ENCODE measurements at regions not wholly inside any gene's neighbourhood (a gene's known extent, or its start where the extent isn't known, plus 50 kb on each side); places are given as distances from the start of the nearest gene placed in this dataset.
A peak's percentile ranks its signal among the peaks of the same experiment; 100 is the strongest.

DNA sequence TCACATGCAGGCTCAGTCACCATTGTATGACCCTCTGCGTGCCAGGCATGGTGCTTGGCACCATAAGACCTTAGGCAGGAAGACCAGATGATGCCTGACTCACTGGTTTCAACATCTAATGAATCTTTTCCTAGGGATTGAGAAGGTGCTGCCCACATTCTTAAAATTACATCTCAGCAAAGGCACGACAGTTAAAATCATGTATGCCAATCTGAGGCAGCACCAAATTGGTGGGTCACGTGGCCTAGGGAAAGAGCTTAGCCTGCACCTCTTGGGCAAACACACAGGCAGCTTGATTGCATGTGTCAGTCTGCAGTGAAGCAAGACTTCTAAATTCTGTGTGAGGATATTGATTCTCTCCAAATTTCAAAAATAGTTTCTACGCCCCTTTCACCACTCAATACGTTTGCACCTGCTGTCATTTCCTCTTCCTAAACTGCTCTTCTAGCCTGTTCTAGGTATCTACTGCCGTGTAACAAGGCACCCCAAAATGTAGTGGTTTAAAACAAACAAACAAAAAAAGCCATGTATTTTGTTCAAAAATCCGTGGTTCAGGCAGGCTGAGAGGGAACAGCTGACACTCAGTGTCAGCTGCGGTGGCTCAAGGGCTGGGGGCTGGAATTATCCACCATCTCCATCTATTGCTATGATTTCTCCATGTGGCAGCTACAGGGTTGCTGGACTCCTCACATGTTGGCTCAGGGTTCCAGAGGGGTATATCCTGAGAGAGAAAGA, 160.2 kb upstream of the FGGY start:
- no peak for DNase-seq

GRCh38 chr1:59137276-59137615, 159.6 kb upstream of the FGGY start:
- no peak for DNase-seq

GRCh38 chr1:59137968-59138367, 158.9 kb upstream of the FGGY start:
- no peak for DNase-seq

DNA sequence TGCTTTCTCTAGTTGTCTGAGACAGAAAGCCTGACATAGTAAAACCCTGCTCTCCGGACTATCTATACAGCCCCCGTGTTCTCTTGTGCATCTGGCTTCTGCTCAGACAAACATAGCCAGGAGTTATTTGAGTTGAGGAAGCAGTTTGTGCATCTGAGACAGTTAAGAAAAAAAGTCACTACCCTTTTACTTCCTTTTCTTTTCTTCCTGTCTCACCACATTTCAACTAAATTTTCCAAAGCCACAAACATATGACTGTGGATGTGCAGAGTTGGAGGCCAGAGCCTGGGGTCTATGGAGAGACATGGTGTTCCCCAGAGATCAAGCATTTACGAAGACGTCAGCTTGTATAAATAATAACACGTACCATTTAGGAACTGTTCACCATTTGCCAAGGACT, 158.5 kb upstream of the FGGY start:
- no peak for DNase-seq

GRCh38 chr1:59139396-59139795, 157.5 kb upstream of the FGGY start:
- DNase-seq, result no peak

- no peak for DNase-seq
Observed at GRCh38 chr1:59141267-59141863, 155.5 kb upstream of the FGGY start.

GRCh38 chr1:59142311-59143132, 154.4 kb upstream of the FGGY start:
- DNase-seq, result no peak

DNA sequence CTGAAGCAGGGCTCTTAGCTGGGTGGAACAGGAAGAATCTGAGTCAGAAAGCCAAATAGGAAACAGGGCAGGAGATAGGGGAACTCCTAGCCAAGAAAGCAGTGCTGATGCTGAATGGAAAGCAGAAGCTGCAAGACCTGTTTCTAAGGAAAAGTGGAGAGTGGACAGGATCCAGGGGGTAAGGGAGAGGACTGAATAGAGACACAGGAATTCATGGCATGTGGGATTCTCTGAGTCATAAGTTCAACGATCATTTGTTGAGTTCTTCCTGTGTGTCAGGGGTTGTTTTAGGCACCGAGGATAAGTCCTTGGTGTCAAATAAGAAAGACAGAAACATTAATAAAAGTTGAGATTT, 153.8 kb upstream of the FGGY start:
- no peak for DNase-seq

- no peak for DNase-seq
Observed at GRCh38 chr1:59143811-59144210, 153.1 kb upstream of the FGGY start.

- no peak for DNase-seq
Observed at GRCh38 chr1:59144959-59145358, 151.9 kb upstream of the FGGY start.

DNA sequence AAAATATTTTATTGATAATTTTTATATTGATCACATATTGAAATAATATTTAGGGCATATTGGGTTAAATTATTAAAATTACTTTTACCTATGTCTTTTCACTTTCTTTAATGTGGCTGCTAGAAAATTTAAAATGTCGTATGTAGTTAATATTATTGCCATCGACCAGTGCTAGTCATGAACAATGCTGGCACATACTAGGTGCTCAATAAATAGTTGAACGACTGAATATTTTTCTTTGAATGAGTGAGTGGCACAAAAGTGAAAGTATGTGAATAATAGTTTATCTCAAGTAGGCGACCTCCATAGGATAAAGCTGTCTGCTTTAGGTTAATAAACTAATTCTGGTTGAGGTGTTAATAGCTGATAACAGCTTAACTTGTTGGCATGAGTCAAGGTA, 150.8 kb upstream of the FGGY start:
- DNase-seq, result no peak

- DNase-seq, result peak; percentile 37
Observed at GRCh38 chr1:59146651-59147358, 150.1 kb upstream of the FGGY start.

GRCh38 chr1:59149435-59149834, 147.5 kb upstream of the FGGY start:
- DNase-seq, result no peak

DNA sequence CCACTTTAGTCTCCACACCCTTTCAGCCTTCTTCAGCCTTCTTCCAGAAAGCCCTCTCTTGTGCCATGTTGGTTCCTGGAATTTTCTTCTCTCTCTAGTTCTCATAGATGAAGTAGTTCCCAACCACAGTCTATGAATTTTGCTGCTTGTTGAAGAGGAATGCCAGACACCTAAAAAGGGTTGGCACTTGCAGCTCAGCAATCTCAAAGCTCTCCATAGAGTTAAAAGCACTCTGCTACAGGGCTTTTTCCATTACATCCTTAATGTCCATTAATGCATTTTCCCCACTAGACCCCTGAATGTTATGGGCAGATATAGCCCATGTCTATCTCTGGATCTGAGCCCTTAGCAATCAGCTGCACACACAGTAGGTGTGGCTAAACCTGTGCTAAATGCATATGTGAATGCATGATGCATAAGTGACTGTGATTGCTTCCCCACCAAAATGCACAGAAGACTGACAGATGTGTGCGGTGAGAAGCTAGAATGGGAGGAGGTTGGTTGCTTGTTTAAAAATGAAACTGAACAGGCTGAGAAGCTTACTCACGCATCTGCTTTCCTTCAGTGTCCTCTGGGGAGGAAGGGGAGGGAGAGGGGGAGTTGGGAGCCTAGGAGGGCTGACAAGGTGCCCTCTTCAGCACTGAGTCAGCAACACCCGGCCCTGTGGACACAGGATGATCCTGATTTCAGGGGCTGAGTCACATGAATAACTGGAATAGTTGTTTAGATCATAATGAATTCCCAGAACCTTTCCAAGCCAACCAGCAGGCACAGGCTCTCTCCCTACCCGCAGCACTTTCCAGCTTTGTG, 146.1 kb upstream of the FGGY start:
- DNase-seq, result no peak

DNA sequence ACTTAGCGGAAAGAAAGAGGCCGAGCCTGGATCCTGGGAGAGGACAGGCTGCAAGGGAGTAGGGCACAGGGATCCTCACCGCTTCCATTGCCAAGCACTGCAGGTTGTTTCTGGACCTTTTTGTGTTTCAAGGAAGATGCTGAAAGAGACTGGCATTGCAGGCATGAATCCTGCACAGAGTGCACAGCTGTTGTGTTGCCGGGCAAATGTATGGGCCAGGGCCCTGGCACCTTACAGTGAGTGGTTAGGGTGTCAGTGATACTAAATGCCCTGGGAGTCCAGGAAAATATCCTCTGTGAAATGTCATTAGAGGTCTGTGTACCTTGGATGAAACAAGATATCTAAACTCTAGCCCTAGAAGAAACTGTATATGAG, 145.5 kb upstream of the FGGY start:
- DNase-seq, result no peak

DNA sequence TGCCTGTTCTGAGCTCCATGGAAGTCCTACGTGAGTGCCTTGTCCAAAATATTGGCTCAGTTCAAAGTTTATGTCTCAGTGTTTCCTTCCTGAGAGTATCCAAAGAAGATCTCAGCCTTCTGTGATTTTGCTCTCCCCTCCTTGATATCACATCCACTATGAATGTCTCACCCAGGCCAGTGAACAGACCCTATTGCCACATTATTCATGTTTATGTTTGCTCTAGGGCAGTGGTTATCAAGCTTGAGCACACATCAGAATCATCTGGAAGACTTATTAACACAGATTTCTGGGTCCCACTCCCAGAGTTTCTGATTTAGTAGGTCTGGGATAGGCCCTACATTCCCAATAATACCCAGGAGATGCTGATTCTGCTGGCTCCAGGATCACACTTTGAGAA, 145.0 kb upstream of the FGGY start:
- no peak for DNase-seq

DNA sequence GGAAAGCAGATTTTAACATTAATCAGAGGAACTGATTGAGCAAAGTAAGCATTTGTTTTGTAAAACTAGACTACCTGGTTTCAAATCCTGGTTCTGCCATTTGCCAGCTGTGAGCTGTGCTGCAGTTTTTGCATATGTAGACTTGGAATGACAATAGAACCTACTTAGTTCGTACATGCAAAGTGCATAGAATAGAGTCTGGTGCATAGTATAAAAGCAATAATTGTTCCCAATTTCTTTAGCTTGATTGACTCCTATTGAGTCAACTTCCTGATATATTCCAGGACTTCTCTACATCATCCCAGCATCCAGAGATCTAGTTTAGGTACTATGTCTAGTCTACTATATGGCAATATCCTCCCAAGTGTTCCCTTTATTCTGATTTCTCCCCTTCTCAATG, 144.4 kb upstream of the FGGY start:
- no peak for DNase-seq

GRCh38 chr1:59154401-59154800, 142.5 kb upstream of the FGGY start:
- DNase-seq, result no peak

- no peak for DNase-seq
Observed at GRCh38 chr1:59155351-59155750, 141.5 kb upstream of the FGGY start.

DNA sequence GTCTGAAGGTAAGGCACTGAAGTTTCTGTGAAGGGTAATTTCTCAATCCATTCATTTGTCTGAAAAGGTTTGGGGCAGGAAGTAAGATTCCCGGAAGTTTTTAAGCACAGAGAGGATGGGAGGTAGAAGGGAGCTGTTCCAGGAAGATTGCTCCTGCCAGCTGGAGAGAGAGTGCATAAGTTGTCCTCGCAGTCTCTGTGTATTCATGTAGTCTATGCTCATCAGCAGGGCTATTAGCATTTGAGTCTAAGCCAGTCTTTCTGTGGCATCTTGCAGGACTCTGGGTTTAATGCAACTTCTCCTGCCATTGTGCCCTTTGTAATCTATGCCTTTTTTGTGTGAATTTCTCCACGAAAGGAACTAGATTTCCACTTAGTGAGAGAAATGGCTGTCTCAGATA, 140.8 kb upstream of the FGGY start:
- no peak for DNase-seq

GRCh38 chr1:59156526-59157199, 140.2 kb upstream of the FGGY start:
- no peak for DNase-seq

DNA sequence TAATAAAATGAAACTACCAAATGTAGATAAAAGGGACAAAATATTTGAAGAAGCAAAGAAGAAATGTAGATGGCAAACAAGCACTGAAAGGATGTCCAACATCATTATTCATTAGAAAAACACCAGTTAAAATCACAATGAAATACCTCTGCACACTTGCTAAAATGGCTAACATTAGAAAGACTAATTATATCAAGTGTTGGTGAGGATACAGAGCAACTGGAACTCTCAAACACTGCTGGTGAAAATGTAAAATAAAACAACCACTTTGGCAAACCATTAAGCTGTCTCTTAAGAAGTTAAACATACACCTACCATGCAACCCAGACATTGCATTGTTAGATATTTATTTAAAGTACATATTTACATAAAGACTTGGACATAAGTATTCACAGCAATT, 138.6 kb upstream of the FGGY start:
- no peak for DNase-seq
